HepG2 (cell line): ENCODE measurements at regions not wholly inside any gene's neighbourhood (a gene's known extent, or its start where the extent isn't known, plus 50 kb on each side); places are given as distances from the start of the nearest gene placed in this dataset.
A peak's percentile ranks its signal among the peaks of the same experiment; 100 is the strongest.

ENCODE experiments used
- ATAC-seq: fragments of 200-7000 bp; cut with Tn5 transposase; 3 replicates; pipeline ENCODE4 v1.9.1; 2020; ENCODE audit warnings: mild to moderate bottlenecking, moderate library complexity
- BruUV-seq: library from RNA; stranded (reverse); fragments of 400-500 nt; replicated peaks from 2 replicates; lab custom pipeline; 2021; lab: Mats Ljungman, UMichigan
- CTCF ChIA-PET: fragments of 300-600 bp; formaldehyde crosslinking; extraction: SDS; loops from one replicate; lab custom pipeline; 2021; ENCODE audit warnings: low total read pairs, inconsistent platforms, low intra/inter-chr PET ratio; lab: Yijun Ruan, JAX
- POLR2A ChIA-PET: fragments of 350-600 bp; sonication (Branson Sonifier 250); formaldehyde crosslinking; loops from one replicate; lab custom pipeline; 2020; ENCODE audit warnings: antibody characterized with exemption, inconsistent platforms; lab: Yijun Ruan, JAX
- DNase-seq: peaks from one replicate; pipeline ENCODE4 v3.0.0-alpha.2; 2015; ENCODE audit warnings: low spot score
- FAIRE-seq: peaks from 3 replicates; lab custom pipeline; 2011; peaks lifted over from hg19 to GRCh38; lab: Jason Lieb, UNC
- H2AFZ ChIP-seq: one replicate; pipeline ENCODE4 v1.6.1; 2011; ENCODE audit warnings: low read length, inconsistent platforms
- H3K27ac ChIP-seq: fragments of 300-600 bp; 3 replicates; pipeline ENCODE4 v1.8.0; 2011; ENCODE audit warnings: mixed run types, mild to moderate bottlenecking, mixed read lengths, low read length, inconsistent platforms; ENCODE audit not compliant: insufficient read depth; ENCODE audit errors: extremely low read length
- H3K27me3 ChIP-seq, 2 experiments: fragments of 200-600 bp in 1 of 2; 2 replicates in 1 of 2; 3 replicates in 1 of 2; pipeline versions ENCODE4 v1.6.0 to v1.8.0; 2011; ENCODE audit warnings: low read length in 2 of 2, mild to moderate bottlenecking in 2 of 2, moderate library complexity in 2 of 2, inconsistent platforms in 1 of 2; ENCODE audit not compliant: insufficient read depth in 2 of 2, control insufficient read depth in 1 of 2
- H3K36me3 ChIP-seq, 2 experiments: fragments of 200-600 bp in 1 of 2; replicated peaks in 1 of 2; 2 replicates in 1 of 2; 3 replicates in 1 of 2; pipeline versions ENCODE4 v1.5.1 to v1.8.0; 2011; ENCODE audit warnings: low read length in 2 of 2, inconsistent platforms in 1 of 2; ENCODE audit not compliant: insufficient read depth in 2 of 2, control insufficient read depth in 1 of 2
- H3K4me1 ChIP-seq: 2 replicates; pipeline ENCODE4 v1.5.1; 2012; ENCODE audit warnings: low read length, inconsistent platforms; ENCODE audit not compliant: insufficient read depth
- H3K4me2 ChIP-seq: 2 replicates; pipeline ENCODE4 v1.6.0; 2011; ENCODE audit warnings: low read depth, low read length, inconsistent platforms
- H3K4me3 ChIP-seq, 3 experiments: fragments of 200-600 bp in 1 of 3; sonication (generic), shearing (Covaris generic) in 1 of 3; replicated peaks in 1 of 3; 2 replicates each; pipeline ENCODE4 v1.5.1; 2011 to 2016; ENCODE audit warnings: low read length in 3 of 3, inconsistent platforms in 2 of 3, low read depth in 2 of 3, mild to moderate bottlenecking in 2 of 3, control low read depth in 1 of 3, mixed read lengths in 1 of 3; ENCODE audit not compliant: insufficient read depth in 1 of 3
- H3K79me2 ChIP-seq: one replicate; pipeline ENCODE4 v1.6.1; 2011; ENCODE audit warnings: low read length, inconsistent platforms; ENCODE audit not compliant: insufficient read depth
- H3K9ac ChIP-seq: 2 replicates; pipeline ENCODE4 v1.6.0; 2011; ENCODE audit warnings: mild to moderate bottlenecking, low read depth, low read length, inconsistent platforms; ENCODE audit not compliant: insufficient read depth
- H3K9me3 ChIP-seq: 2 replicates; pipeline ENCODE4 v1.5.1; 2012; ENCODE audit warnings: mild to moderate bottlenecking, low read length
- H4K20me1 ChIP-seq: 2 replicates; pipeline ENCODE4 v1.6.0; 2011; ENCODE audit warnings: inconsistent platforms, mild to moderate bottlenecking, low read length, moderate library complexity; ENCODE audit not compliant: insufficient read depth
- ATF5 ChIP-seq: sonication (generic); formaldehyde crosslinking; IDR thresholded peaks from 2 replicates; pipeline ENCODE4 v1.4.0; 2020; ENCODE audit warnings: mild to moderate bottlenecking, low read depth, missing genetic modification reagents
- BHLHE40 ChIP-seq: IDR thresholded peaks from 2 replicates; pipeline ENCODE4 v1.6.1; 2011; ENCODE audit warnings: low read length, improper control_type of control experiment
- CCDC6 ChIP-seq: sonication (generic); formaldehyde crosslinking; IDR thresholded peaks from 2 replicates; pipeline ENCODE4 v1.8.1; 2022; ENCODE audit warnings: mild to moderate bottlenecking, missing genetic modification reagents, moderate library complexity
- CTCF ChIP-seq: sonication (generic); formaldehyde crosslinking; IDR thresholded peaks from 2 replicates; pipeline ENCODE4 v1.5.0; 2020; ENCODE audit warnings: mild to moderate bottlenecking, missing genetic modification reagents, moderate library complexity
- GMEB1 ChIP-seq: sonication (generic); formaldehyde crosslinking; IDR thresholded peaks from 2 replicates; pipeline ENCODE4 v1.5.1; 2020; ENCODE audit warnings: missing genetic modification reagents, mild to moderate bottlenecking, borderline replicate concordance
- JUN ChIP-seq: sonication (generic); formaldehyde crosslinking; IDR thresholded peaks from 2 replicates; pipeline ENCODE4 v1.4.0; 2020; ENCODE audit warnings: mild to moderate bottlenecking, missing genetic modification reagents
- KLF12 ChIP-seq: sonication (generic); formaldehyde crosslinking; IDR thresholded peaks from 2 replicates; pipeline ENCODE4 v1.4.0; 2020; ENCODE audit warnings: missing genetic modification reagents, borderline replicate concordance
- PBX2 ChIP-seq: IDR thresholded peaks from 2 replicates; pipeline ENCODE4 v1.6.1; 2016; ENCODE audit warnings: control low read depth
- SIX1 ChIP-seq: sonication (generic); formaldehyde crosslinking; IDR thresholded peaks from 2 replicates; pipeline ENCODE4 v1.4.0; 2020; ENCODE audit warnings: missing genetic modification reagents, borderline replicate concordance
- THAP8 ChIP-seq: sonication (generic); formaldehyde crosslinking; IDR thresholded peaks from 2 replicates; pipeline ENCODE4 v1.5.1; 2020; ENCODE audit warnings: missing genetic modification reagents, mild to moderate bottlenecking, borderline replicate concordance
- ZC3H4 ChIP-seq: sonication (generic); formaldehyde crosslinking; IDR thresholded peaks from 2 replicates; pipeline ENCODE4 v1.4.0; 2020; ENCODE audit warnings: missing genetic modification reagents, borderline replicate concordance
- ZNF572 ChIP-seq: sonication (generic); formaldehyde crosslinking; IDR thresholded peaks from 2 replicates; pipeline ENCODE4 v1.5.1; 2020; ENCODE audit warnings: mild to moderate bottlenecking, missing genetic modification reagents
- ZNF629 ChIP-seq: sonication (generic); formaldehyde crosslinking; conservative IDR thresholded peaks from 2 replicates; pipeline ENCODE4 v1.5.0; 2020; ENCODE audit warnings: missing genetic modification reagents
- ZNF710 ChIP-seq: sonication (generic); formaldehyde crosslinking; IDR thresholded peaks from 2 replicates; pipeline ENCODE4 v1.5.0; 2020; ENCODE audit warnings: mild to moderate bottlenecking, missing genetic modification reagents, borderline replicate concordance
- WGBS: methylation state at CpG from one replicate; pipeline ENCODE4 v1.1.6; 2017; ENCODE audit warnings: low lambda C conversion rate; 5-methylcytosine and 5-hydroxymethylcytosine counted together
- in situ Hi-C: cut with HindIII; loops from 2 replicates; pipeline ENCODE4 v1.10.0; 2017; ENCODE audit warnings: low pct_unique_long_range_greater_than_20kb; ENCODE audit not compliant: extremely low pct_ligation_motif_present
- intact Hi-C: fragments of 100-400 bp; cut with micrococcal nuclease; formaldehyde crosslinking; loops from one replicate; pipeline ENCODE4 v1.10.0; 2022; ENCODE audit not compliant: unreplicated experiment

- TF ChIP-seq GMEB1 (no peak), ATF5 (no peak), CCDC6 (no peak), SIX1 (CRISPR knock-in tag) (no peak), BHLHE40 (no peak), JUN (CRISPR knock-in tag) (no peak), THAP8 (CRISPR knock-in tag) (no peak), KLF12 (CRISPR knock-in tag) (no peak)
Observed at GRCh38 chr12:23202728-23203127, 577.8 kb downstream of the ETNK1 start (continued).

GRCh38 chr12:23204933-23205778 is 580.2 kb downstream of the ETNK1 start:
- Histone ChIP-seq H3K4me2 (no peak overlapping the region), H3K9me3 (no peaks in the 10 kb centered on the region), H4K20me1 (no peaks in the 10 kb centered on the region), H3K27ac (no peak overlapping the region), H3K4me3 (no peak overlapping the region), H3K9ac (no peak overlapping the region), H2AFZ (no peak overlapping the region), H3K36me3 (no peaks in the 10 kb centered on the region), H3K27me3 (peaks cover 0 to 1% of the 10 kb centered on the region in 2 experiments; a peak in 1 of 5 replicates), H3K4me1 (no peaks in the 10 kb centered on the region), H3K79me2 (no peaks in the 10 kb centered on the region)
- in situ Hi-C loops = loop anchor here (10.0 kb wide), 1 partner anchor 1580 kb away; no protein-coding TSS in a partner anchor
- WGBS = 0% methylated on average over 3 of the region's 3 CpGs
- ChIA-PET CTCF (interaction anchor here (1.0 to 1.3 kb wide), 2 partner anchors 170 to 1576 kb away, joined by 3 to 5 read pairs; no protein-coding TSS in a partner anchor), POLR2A (no interaction called here)
- no TSS peak for BruUV-seq
- intact Hi-C loops = loop anchor here (1.0 to 10.0 kb wide), 5 partner anchors 157 to 1631 kb away; no protein-coding TSS in a partner anchor
- FAIRE-seq (peak; percentile 85), DNase-seq (peak; percentile 54), ATAC-seq (peak; percentile 74)
- TF ChIP-seq ZC3H4 (no peak), ZNF710 (CRISPR knock-in tag) (no peak), PBX2 (CRISPR knock-in tag) (no peak), ZNF572 (CRISPR knock-in tag) (no peak), ZNF629 (peak; percentile 55; the same call in 1 of the 2 replicates), CTCF (CRISPR knock-in tag) (peak; percentile 85)
